Type B pancreatic cell (in vitro differentiated cells): ENCODE measurements at regions not wholly inside any gene's neighbourhood (a gene's known extent, or its start where the extent isn't known, plus 50 kb on each side); places are given as distances from the start of the nearest gene placed in this dataset.

ENCODE experiments used
- DNase-seq: peaks from one replicate; pipeline ENCODE4 v3.0.0; 2021; ENCODE audit warnings: mixed read lengths; ENCODE audit not compliant: unreplicated experiment; ENCODE audit errors: extremely low spot score
- H3K27ac Mint-ChIP-seq: 2 replicates; pipeline ENCODE4 v1.8.0; 2021; ENCODE audit warnings: mild to moderate bottlenecking, mixed read lengths
- H3K27me3 Mint-ChIP-seq: 2 replicates; pipeline ENCODE4 v1.8.0; 2021; ENCODE audit warnings: mixed read lengths
- H3K36me3 Mint-ChIP-seq: 2 replicates; pipeline ENCODE4 v1.8.0; 2021; ENCODE audit warnings: mixed read lengths
- H3K4me1 Mint-ChIP-seq: one replicate; pipeline ENCODE4 v1.8.0; 2021; ENCODE audit warnings: mixed read lengths; ENCODE audit not compliant: unreplicated experiment
- H3K4me3 Mint-ChIP-seq: 2 replicates; pipeline ENCODE4 v1.8.0; 2021; ENCODE audit warnings: mild to moderate bottlenecking, mixed read lengths
- H3K9me3 Mint-ChIP-seq: 2 replicates; pipeline ENCODE4 v1.8.0; 2021; ENCODE audit warnings: mixed read lengths
- TF ChIP-seq, protein P1 (sequence below): fragments of 200-600 bp; sonication (generic); conservative IDR thresholded peaks from 2 replicates; pipeline ENCODE4 v1.5.0; 2021; ENCODE audit warnings: antibody characterized with exemption, mild to moderate bottlenecking

DNA sequence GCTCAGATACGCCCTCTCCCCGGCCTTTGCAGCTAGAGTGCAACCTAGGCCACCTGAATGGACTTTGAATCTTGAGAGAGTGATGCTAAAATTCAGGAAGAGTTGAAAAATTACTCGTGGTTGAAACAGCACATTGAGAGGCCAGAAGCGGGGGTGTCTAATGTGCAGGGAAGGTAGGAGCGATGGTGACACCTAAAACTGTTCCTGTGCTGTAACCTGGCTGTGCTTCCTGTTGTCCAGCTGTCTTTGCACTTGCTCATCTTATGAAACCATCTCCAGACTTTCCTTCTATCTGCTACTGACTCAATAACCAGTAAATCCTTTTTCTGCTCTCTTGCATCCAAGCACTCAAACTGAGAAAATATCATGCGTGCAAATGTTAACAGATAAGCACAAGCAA lies 106.4 kb upstream of the RPS6KA3 start:
- peaks cover 7% of the 10 kb centered on the region for H3K4me1 Mint-ChIP-seq
- H3K27ac Mint-ChIP-seq = no peak overlapping the region
- no peak for DNase-seq
- no peaks in the 10 kb centered on the region for H3K27me3 Mint-ChIP-seq
- H3K36me3 Mint-ChIP-seq = no peaks in the 10 kb centered on the region
- H3K4me3 Mint-ChIP-seq = no peak overlapping the region
- peaks cover 3% of the 10 kb centered on the region for H3K9me3 Mint-ChIP-seq
- TF ChIP-seq, protein P1, sequence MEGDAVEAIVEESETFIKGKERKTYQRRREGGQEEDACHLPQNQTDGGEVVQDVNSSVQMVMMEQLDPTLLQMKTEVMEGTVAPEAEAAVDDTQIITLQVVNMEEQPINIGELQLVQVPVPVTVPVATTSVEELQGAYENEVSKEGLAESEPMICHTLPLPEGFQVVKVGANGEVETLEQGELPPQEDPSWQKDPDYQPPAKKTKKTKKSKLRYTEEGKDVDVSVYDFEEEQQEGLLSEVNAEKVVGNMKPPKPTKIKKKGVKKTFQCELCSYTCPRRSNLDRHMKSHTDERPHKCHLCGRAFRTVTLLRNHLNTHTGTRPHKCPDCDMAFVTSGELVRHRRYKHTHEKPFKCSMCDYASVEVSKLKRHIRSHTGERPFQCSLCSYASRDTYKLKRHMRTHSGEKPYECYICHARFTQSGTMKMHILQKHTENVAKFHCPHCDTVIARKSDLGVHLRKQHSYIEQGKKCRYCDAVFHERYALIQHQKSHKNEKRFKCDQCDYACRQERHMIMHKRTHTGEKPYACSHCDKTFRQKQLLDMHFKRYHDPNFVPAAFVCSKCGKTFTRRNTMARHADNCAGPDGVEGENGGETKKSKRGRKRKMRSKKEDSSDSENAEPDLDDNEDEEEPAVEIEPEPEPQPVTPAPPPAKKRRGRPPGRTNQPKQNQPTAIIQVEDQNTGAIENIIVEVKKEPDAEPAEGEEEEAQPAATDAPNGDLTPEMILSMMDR = no peak

DNA sequence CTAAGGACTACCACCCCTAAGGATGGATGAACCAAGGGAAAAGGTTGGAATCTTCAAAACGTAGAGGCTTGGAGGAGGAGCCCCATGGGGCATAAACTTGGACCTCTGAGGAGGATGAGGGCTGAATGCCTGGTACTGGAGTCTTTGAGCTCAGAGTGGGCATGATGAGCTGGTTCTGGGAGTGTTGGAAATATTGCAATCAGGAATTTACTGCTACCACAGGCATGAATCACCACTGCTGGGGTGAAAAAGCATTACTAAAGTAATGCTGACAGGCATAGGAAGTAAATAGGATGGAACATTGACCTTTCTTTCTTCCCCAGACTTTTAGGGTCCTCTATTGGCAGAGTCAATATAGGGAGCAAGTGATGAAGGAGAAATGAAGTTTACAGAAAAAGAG lies 105.8 kb upstream of the RPS6KA3 start:
- peaks cover 3% of the 10 kb centered on the region for H3K9me3 Mint-ChIP-seq

DNA sequence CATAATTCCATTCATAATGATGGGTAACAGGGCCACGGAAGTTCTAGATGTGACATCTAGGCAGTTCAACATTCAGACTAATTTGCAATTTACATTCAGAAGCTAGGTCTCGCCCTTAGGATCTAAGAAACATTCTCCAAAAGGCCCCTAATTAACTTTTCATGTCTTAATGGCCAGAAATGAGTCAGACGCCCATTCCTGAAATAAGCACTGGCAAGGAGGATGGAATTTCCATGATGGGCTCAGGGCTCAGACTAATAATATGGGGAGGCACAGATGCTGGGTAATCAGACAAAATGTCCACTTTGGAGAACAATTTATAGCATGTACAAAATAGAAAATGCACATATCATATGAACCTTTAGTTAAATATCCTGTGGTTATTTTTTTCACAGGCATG lies 102.8 kb upstream of the RPS6KA3 start:
- Mint-ChIP-seq H3K4me1 (no peaks in the 10 kb centered on the region), H3K27ac (no peak overlapping the region), H3K9me3 (peaks cover 6% of the 10 kb centered on the region), H3K36me3 (no peaks in the 10 kb centered on the region), H3K4me3 (no peak overlapping the region), H3K27me3 (no peaks in the 10 kb centered on the region)
- TF ChIP-seq, protein P1 = no peak
- DNase-seq = no peak

More for the DNA sequence above, 105.8 kb upstream of the RPS6KA3 start:
- TF ChIP-seq, protein P1 = no peak
- no peaks in the 10 kb centered on the region for H3K27me3 Mint-ChIP-seq
- H3K36me3 Mint-ChIP-seq = no peaks in the 10 kb centered on the region
- H3K4me1 Mint-ChIP-seq = peaks cover 7% of the 10 kb centered on the region
- H3K4me3 Mint-ChIP-seq = no peak overlapping the region
- no peak overlapping the region for H3K27ac Mint-ChIP-seq
- no peak for DNase-seq

DNA sequence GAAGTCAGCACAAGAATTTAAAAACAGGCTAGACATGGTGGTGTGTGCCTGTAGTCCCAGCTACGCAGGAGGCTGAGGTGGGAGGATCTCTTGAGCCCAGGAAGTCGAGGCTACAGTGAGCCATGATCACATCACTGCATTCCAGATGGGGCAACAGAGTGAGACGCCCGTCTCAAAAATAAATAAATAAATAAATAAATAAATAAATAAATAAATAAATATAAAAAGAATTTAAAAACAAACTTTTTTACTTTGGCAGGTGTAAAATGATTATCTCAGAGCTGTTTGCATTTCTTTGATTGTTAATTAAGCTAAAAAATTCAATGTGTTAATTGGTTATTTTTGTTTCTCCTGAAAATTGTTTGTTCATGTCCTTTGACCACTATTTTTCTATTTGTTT lies 97.5 kb upstream of the RPS6KA3 start:
- Mint-ChIP-seq H3K4me3 (no peak overlapping the region), H3K4me1 (peaks cover 12% of the 10 kb centered on the region), H3K27ac (no peak overlapping the region), H3K36me3 (no peaks in the 10 kb centered on the region), H3K9me3 (peaks cover 3% of the 10 kb centered on the region), H3K27me3 (no peaks in the 10 kb centered on the region)
- TF ChIP-seq, protein P1 = no peak
- no peak for DNase-seq

DNA sequence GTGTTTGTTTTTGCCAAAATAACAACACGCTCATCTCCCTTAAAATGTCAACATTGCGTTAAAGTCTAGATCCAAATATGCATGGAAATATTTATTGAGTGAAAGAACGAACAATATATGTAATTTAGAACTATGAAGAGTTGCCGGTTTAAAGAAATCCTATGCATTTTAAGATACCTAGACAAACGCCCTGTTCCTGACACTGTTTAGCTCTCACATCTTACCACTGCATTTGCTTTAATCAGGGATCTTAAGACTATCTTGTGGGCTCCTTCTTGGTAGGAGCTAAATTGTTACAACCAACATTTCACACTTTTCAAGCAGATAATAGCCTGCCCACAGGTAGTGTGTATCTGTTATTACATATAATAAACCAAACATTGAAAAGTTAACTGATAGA lies 96.6 kb upstream of the RPS6KA3 start:
- peaks cover 3% of the 10 kb centered on the region for H3K9me3 Mint-ChIP-seq
- H3K36me3 Mint-ChIP-seq = no peaks in the 10 kb centered on the region
- H3K27me3 Mint-ChIP-seq = no peaks in the 10 kb centered on the region
- DNase-seq = no peak
- H3K4me3 Mint-ChIP-seq = peak overlapping the region; percentile 55
- peaks cover 12% of the 10 kb centered on the region for H3K4me1 Mint-ChIP-seq
- peak overlapping the region; percentile 72 for H3K27ac Mint-ChIP-seq
- TF ChIP-seq, protein P1 = no peak
